ENCODE measurements at regions not wholly inside any gene's neighbourhood (a gene's known extent, or its start where the extent isn't known, plus 50 kb on each side); places are given as distances from the start of the nearest gene placed in this dataset.

GRCh38 chr17:77312786-77313599 is 172.2 kb downstream of the SEC14L1 start:
- peak overlapping the region; percentile 6 for H3K27ac ChIP-seq (ENCODE audit: poor library complexity, severe bottlenecking)
- ATAC-seq (ENCODE audit: low read depth) (no peak), DNase-seq (ENCODE audit: low spot score) (peak; percentile 67)
- H3K36me3 ChIP-seq (ENCODE audit: low read depth) = peaks cover 94% of the 10 kb centered on the region
- H3K27me3 ChIP-seq (ENCODE audit: insufficient read depth, poor library complexity, severe bottlenecking) = no peaks in the 10 kb centered on the region
- H3K4me1 ChIP-seq (ENCODE audit: insufficient read depth, poor library complexity, severe bottlenecking) = peaks cover 12% of the 10 kb centered on the region
- H3K9me3 ChIP-seq (ENCODE audit: severe bottlenecking) = no peaks in the 10 kb centered on the region
- no peak overlapping the region for H3K4me3 ChIP-seq (ENCODE audit: severe bottlenecking)
- TF ChIP-seq, protein P1, sequence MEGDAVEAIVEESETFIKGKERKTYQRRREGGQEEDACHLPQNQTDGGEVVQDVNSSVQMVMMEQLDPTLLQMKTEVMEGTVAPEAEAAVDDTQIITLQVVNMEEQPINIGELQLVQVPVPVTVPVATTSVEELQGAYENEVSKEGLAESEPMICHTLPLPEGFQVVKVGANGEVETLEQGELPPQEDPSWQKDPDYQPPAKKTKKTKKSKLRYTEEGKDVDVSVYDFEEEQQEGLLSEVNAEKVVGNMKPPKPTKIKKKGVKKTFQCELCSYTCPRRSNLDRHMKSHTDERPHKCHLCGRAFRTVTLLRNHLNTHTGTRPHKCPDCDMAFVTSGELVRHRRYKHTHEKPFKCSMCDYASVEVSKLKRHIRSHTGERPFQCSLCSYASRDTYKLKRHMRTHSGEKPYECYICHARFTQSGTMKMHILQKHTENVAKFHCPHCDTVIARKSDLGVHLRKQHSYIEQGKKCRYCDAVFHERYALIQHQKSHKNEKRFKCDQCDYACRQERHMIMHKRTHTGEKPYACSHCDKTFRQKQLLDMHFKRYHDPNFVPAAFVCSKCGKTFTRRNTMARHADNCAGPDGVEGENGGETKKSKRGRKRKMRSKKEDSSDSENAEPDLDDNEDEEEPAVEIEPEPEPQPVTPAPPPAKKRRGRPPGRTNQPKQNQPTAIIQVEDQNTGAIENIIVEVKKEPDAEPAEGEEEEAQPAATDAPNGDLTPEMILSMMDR (IDR thresholded peaks at IDR 0.05; ENCODE audit: poor library complexity, severe bottlenecking) = no peak

DNA sequence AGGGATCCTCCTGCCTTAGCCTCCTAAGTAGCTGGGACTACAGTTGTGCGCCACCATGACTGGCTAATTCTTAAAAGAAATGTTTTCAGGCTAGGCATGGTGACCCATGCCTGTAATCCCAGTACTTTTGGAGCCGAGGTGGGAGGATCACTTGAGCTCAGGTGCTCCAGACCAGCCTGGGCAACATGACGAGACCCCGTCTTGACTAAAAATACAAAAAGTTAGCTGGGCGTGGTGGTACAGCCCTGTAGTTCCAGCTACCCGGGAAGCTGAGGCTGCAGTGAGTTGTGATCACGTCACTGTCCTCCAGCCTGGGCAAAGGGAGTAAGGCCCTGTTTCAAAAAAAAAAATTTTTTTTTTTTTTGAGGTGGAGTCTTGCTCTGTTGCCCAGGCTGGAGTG is 173.1 kb downstream of the SEC14L1 start:
- Histone ChIP-seq H3K4me1 (ENCODE audit: insufficient read depth, poor library complexity, severe bottlenecking) (peaks cover 20% of the 10 kb centered on the region), H3K27ac (ENCODE audit: poor library complexity, severe bottlenecking) (peak overlapping the region; percentile 6), H3K9me3 (ENCODE audit: severe bottlenecking) (no peaks in the 10 kb centered on the region), H3K4me3 (ENCODE audit: severe bottlenecking) (no peak overlapping the region), H3K36me3 (ENCODE audit: low read depth) (peaks cover 85% of the 10 kb centered on the region), H3K27me3 (ENCODE audit: insufficient read depth, poor library complexity, severe bottlenecking) (no peaks in the 10 kb centered on the region)
- DNase-seq (ENCODE audit: low spot score) = peak; percentile 13
- no peak for ATAC-seq (ENCODE audit: low read depth)
- TF ChIP-seq, protein P1 (IDR thresholded peaks at IDR 0.05; ENCODE audit: poor library complexity, severe bottlenecking) = no peak

GRCh38 chr17:77314601-77315000 is 173.8 kb downstream of the SEC14L1 start:
- Histone ChIP-seq H3K36me3 (ENCODE audit: low read depth) (peaks cover 78% of the 10 kb centered on the region), H3K27me3 (ENCODE audit: insufficient read depth, poor library complexity, severe bottlenecking) (no peaks in the 10 kb centered on the region), H3K4me1 (ENCODE audit: insufficient read depth, poor library complexity, severe bottlenecking) (peaks cover 28% of the 10 kb centered on the region), H3K4me3 (ENCODE audit: severe bottlenecking) (no peak overlapping the region), H3K27ac (ENCODE audit: poor library complexity, severe bottlenecking) (peak overlapping the region; percentile 98), H3K9me3 (ENCODE audit: severe bottlenecking) (no peaks in the 10 kb centered on the region)
- TF ChIP-seq, protein P1 (IDR thresholded peaks at IDR 0.05; ENCODE audit: poor library complexity, severe bottlenecking) = no peak
- no peak for ATAC-seq (ENCODE audit: low read depth)
- peak; percentile 53 for DNase-seq (ENCODE audit: low spot score)

GRCh38 chr17:77315010-77315409 is 174.2 kb downstream of the SEC14L1 start:
- H3K27me3 ChIP-seq (ENCODE audit: insufficient read depth, poor library complexity, severe bottlenecking) = no peaks in the 10 kb centered on the region
- TF ChIP-seq, protein P1 (IDR thresholded peaks at IDR 0.05; ENCODE audit: poor library complexity, severe bottlenecking) = no peak
- peak; percentile 19 for DNase-seq (ENCODE audit: low spot score)
- no peaks in the 10 kb centered on the region for H3K9me3 ChIP-seq (ENCODE audit: severe bottlenecking)
- no peak overlapping the region for H3K4me3 ChIP-seq (ENCODE audit: severe bottlenecking)
- peaks cover 75% of the 10 kb centered on the region for H3K36me3 ChIP-seq (ENCODE audit: low read depth)
- H3K4me1 ChIP-seq (ENCODE audit: insufficient read depth, poor library complexity, severe bottlenecking) = peaks cover 32% of the 10 kb centered on the region
- ATAC-seq (ENCODE audit: low read depth) = no peak
- H3K27ac ChIP-seq (ENCODE audit: poor library complexity, severe bottlenecking) = peak overlapping the region; percentile 98

All from RWPE2 (cell line).